SK-N-SH treated with all-trans-retinoic acid at 6 μM for 48 hours (cell line): ENCODE measurements at regions not wholly inside any gene's neighbourhood (a gene's known extent, or its start where the extent isn't known, plus 50 kb on each side); places are given as distances from the start of the nearest gene placed in this dataset.
"Not testable (repeated sequence)": the region's sequence is repeated elsewhere in the genome, so short reads cannot be mapped to it uniquely, and the experiment has no call there.

Experiments
- ATAC-seq: fragments of 200-7000 bp; cut with Tn5 transposase; 3 replicates; pipeline ENCODE4 v1.9.1; 2020; ENCODE audit warnings: mild to moderate bottlenecking, moderate library complexity
- CREB5 ChIP-seq: fragments of 250-450 bp; sonication (Bioruptor Pico); IDR thresholded peaks from 2 replicates; pipeline ENCODE4 v1.5.1; 2020; ENCODE audit warnings: low read depth, mild to moderate bottlenecking, moderate library complexity
- CSDC2 ChIP-seq: fragments of 250-450 bp; sonication (Bioruptor Pico); IDR thresholded peaks from 2 replicates; pipeline ENCODE4 v1.5.0; 2020; ENCODE audit warnings: mild to moderate bottlenecking, moderate library complexity
- CSRNP3 ChIP-seq: fragments of 250-450 bp; sonication (Bioruptor Pico); IDR thresholded peaks from 2 replicates; pipeline ENCODE4 v1.5.1; 2021; ENCODE audit warnings: mild to moderate bottlenecking, moderate library complexity
- POU6F1 ChIP-seq: fragments of 250-450 bp; sonication (Bioruptor Pico); IDR thresholded peaks from 2 replicates; pipeline ENCODE4 v1.8.0; 2021; ENCODE audit warnings: low read depth, mild to moderate bottlenecking, moderate library complexity, borderline replicate concordance
- RARB ChIP-seq: fragments of 250-450 bp; sonication (Bioruptor Pico); IDR thresholded peaks from 2 replicates; pipeline ENCODE4 v1.8.0; 2021; ENCODE audit warnings: mild to moderate bottlenecking, moderate library complexity
- TSHZ2 ChIP-seq: fragments of 250-450 bp; sonication (Bioruptor Pico); IDR thresholded peaks from 2 replicates; pipeline ENCODE4 v1.5.0; 2020; ENCODE audit warnings: mild to moderate bottlenecking, moderate library complexity
- ZFP30 ChIP-seq: fragments of 450-650 bp; formaldehyde crosslinking; IDR thresholded peaks from 2 replicates; pipeline ENCODE4 v1.5.0; 2022; ENCODE audit warnings: mild to moderate bottlenecking, moderate library complexity
- ZNF565 ChIP-seq: fragments of 450-650 bp; formaldehyde crosslinking; conservative IDR thresholded peaks from 2 replicates; pipeline ENCODE4 v1.5.0; 2020; ENCODE audit warnings: low read depth, mild to moderate bottlenecking, moderate library complexity
- ZNF70 ChIP-seq: fragments of 450-650 bp; formaldehyde crosslinking; IDR thresholded peaks from 2 replicates; pipeline ENCODE4 v1.5.0; 2020; ENCODE audit warnings: mild to moderate bottlenecking, moderate library complexity
- ZNF8 ChIP-seq: fragments of 450-650 bp; formaldehyde crosslinking; IDR thresholded peaks from 2 replicates; pipeline ENCODE4 v1.5.0; 2020; ENCODE audit warnings: mild to moderate bottlenecking, moderate library complexity

- TF ChIP-seq ZNF8 (CRISPR knock-in tag): peak; percentile 73
- ATAC-seq: not testable (repeated sequence)
Measured at GRCh38 chr6:69454619-69455018, 342.2 kb downstream of the LMBRD1 start.

- not testable (repeated sequence) for ATAC-seq
Measured at GRCh38 chr6:69450493-69450892, 346.3 kb downstream of the LMBRD1 start.

- no peak for ATAC-seq
Measured at GRCh38 chr6:69449887-69450286, 346.9 kb downstream of the LMBRD1 start.

More at GRCh38 chr6:69449887-69450286, 346.9 kb downstream of the LMBRD1 start:
- TF ChIP-seq CSRNP3 (CRISPR knock-in tag) (no peak), TSHZ2 (CRISPR knock-in tag) (no peak), RARB (CRISPR knock-in tag) (no peak), ZFP30 (no peak), CREB5 (CRISPR knock-in tag) (no peak), ZNF70 (CRISPR knock-in tag) (no peak), ZNF565 (CRISPR knock-in tag) (no peak), CSDC2 (CRISPR knock-in tag) (no peak), POU6F1 (CRISPR knock-in tag) (no peak)
